Upper lobe of right lung (tissue), 1 donor: ENCODE measurements at regions not wholly inside any gene's neighbourhood (a gene's known extent, or its start where the extent isn't known, plus 50 kb on each side); places are given as distances from the start of the nearest gene placed in this dataset.

ENCODE experiments used
- ATAC-seq: fragments of 200-7000 bp; cut with Tn5 transposase; one replicate; pipeline ENCODE4 v1.9.1; 2020; ENCODE audit warnings: mild to moderate bottlenecking, moderate library complexity
- DNase-seq: peaks from one replicate; pipeline ENCODE4 v3.0.0-alpha.2; 2020
- H3K27ac ChIP-seq: fragments of 200-600 bp; one replicate; pipeline ENCODE4 v1.8.0; 2022
- H3K27me3 ChIP-seq: fragments of 200-600 bp; one replicate; pipeline ENCODE4 v1.8.0; 2022; ENCODE audit warnings: mild to moderate bottlenecking
- H3K36me3 ChIP-seq: fragments of 200-600 bp; one replicate; pipeline ENCODE4 v1.8.0; 2022
- H3K4me1 ChIP-seq: fragments of 200-600 bp; one replicate; pipeline ENCODE4 v1.8.0; 2022
- H3K4me3 ChIP-seq: fragments of 200-600 bp; one replicate; pipeline ENCODE4 v1.8.0; 2022; ENCODE audit warnings: mild to moderate bottlenecking
- H3K9me3 ChIP-seq: fragments of 200-600 bp; one replicate; pipeline ENCODE4 v1.8.0; 2022
- intact Hi-C: fragments of 100-400 bp; cut with DNase I; formaldehyde crosslinking; loops from one replicate; pipeline ENCODE4 v1.11.0; 2022
- TF ChIP-seq, protein P1 (sequence below): fragments of 200-600 bp; IDR thresholded peaks from one replicate; pipeline ENCODE4 v1.8.0; 2022; ENCODE audit warnings: antibody characterized with exemption
- donor health status: DM: no; HTN: yes; CAD: no; lungs with severe emphysema.

DNA sequence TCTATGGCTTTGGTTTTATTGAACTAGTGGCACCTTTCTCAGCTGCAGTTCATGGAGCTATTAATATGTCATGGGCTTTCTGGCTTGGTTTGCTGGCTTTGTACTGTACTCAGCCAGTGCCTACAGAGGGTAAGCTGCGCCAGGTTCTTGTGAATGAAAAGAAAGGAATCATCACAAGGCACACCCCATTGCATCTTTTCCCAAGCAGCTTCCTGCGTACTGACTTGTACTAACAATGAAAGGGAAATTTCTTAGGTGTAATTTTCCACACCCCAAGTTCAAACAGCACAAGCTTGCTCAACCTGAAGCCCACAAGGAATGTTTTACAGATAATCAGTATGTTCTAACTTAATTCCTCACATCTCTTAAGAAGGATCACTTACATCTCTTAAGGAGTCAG, 78.0 kb upstream of the TNFSF18 start:
- no peaks in the 10 kb centered on the region for H3K36me3 ChIP-seq
- no peaks in the 10 kb centered on the region for H3K4me1 ChIP-seq
- TF ChIP-seq, protein P1, sequence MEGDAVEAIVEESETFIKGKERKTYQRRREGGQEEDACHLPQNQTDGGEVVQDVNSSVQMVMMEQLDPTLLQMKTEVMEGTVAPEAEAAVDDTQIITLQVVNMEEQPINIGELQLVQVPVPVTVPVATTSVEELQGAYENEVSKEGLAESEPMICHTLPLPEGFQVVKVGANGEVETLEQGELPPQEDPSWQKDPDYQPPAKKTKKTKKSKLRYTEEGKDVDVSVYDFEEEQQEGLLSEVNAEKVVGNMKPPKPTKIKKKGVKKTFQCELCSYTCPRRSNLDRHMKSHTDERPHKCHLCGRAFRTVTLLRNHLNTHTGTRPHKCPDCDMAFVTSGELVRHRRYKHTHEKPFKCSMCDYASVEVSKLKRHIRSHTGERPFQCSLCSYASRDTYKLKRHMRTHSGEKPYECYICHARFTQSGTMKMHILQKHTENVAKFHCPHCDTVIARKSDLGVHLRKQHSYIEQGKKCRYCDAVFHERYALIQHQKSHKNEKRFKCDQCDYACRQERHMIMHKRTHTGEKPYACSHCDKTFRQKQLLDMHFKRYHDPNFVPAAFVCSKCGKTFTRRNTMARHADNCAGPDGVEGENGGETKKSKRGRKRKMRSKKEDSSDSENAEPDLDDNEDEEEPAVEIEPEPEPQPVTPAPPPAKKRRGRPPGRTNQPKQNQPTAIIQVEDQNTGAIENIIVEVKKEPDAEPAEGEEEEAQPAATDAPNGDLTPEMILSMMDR: no peak
- DNase-seq (no peak), ATAC-seq (peak; percentile 46)
- H3K4me3 ChIP-seq: no peak overlapping the region
- H3K9me3 ChIP-seq: no peaks in the 10 kb centered on the region
- intact Hi-C loops: no loop called here
- H3K27me3 ChIP-seq: no peaks in the 10 kb centered on the region
- no peak overlapping the region for H3K27ac ChIP-seq

DNA sequence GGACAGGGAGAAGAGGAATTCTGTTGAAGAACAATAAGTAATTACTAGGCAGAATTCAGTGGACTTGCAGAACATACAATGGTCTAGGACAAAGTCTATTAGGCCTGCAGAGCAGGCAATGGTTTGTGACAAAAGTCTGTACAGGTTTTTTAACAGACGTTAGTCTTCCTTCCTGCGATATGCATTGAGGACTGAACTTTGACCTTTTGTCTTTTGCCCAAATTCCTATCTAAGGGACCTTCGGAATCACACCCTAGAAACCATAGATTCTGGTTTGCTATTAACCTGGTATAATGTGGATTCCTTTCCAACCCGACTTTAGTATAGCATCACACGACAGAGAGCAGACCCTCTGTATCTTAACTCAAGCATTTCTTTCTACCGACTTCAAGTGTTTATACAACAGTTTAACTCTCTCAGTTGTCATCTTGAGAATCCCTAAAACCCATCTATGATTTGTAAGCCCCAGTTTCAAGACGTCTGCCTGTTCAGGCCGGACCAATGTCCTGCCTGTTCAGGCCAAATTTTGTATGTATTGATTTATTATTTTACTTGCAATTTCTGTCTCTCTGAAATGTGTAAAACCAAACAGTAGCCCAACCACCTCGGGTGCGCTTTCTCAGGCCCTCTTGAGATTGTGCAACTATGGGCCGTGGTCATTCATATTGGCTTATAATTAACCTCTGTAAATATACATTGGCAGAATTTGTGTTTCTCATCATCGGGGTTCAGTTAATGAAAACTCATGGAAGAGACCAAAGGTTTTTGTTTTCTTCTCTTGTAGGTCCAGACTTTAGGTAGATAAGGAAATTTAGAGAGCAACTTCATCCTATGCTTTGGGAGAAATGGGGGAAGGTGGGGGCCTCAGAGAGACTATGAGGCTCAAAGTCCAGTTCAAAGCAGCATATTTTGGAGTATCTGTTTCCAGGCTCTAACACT, 76.9 kb upstream of the TNFSF18 start:
- no peaks in the 10 kb centered on the region for H3K27me3 ChIP-seq
- TF ChIP-seq, protein P1: no peak
- H3K27ac ChIP-seq: no peak overlapping the region
- H3K36me3 ChIP-seq: no peaks in the 10 kb centered on the region
- H3K4me3 ChIP-seq: no peak overlapping the region
- peaks cover 2% of the 10 kb centered on the region for H3K4me1 ChIP-seq
- DNase-seq (peak; percentile 64), ATAC-seq (peak; percentile 48)
- intact Hi-C loops: no loop called here
- no peaks in the 10 kb centered on the region for H3K9me3 ChIP-seq

DNA sequence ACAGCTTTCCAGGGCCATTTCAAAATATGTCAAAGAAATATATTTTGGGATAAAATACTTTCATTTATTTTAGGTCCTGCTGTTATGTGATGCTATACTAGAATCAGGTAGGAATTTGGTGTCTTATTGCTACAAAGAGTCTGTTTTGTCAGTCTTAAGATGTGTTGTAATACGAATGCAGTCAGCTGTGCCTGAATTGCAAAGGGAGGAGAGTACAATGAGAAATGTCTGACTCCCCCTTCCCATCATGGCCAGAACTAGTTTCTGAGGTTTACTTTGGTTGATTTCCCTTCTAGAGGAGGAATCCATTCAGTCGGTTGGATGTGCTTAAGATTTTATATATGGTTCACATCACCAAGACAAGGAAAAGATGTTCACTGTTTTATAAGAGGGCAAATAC, 75.7 kb upstream of the TNFSF18 start:
- DNase-seq (no peak), ATAC-seq (no peak)
- Histone ChIP-seq H3K36me3 (no peaks in the 10 kb centered on the region), H3K27ac (no peak overlapping the region), H3K4me3 (no peak overlapping the region), H3K27me3 (no peaks in the 10 kb centered on the region), H3K4me1 (peaks cover 10% of the 10 kb centered on the region), H3K9me3 (no peaks in the 10 kb centered on the region)
- TF ChIP-seq, protein P1: no peak
- intact Hi-C loops: no loop called here

DNA sequence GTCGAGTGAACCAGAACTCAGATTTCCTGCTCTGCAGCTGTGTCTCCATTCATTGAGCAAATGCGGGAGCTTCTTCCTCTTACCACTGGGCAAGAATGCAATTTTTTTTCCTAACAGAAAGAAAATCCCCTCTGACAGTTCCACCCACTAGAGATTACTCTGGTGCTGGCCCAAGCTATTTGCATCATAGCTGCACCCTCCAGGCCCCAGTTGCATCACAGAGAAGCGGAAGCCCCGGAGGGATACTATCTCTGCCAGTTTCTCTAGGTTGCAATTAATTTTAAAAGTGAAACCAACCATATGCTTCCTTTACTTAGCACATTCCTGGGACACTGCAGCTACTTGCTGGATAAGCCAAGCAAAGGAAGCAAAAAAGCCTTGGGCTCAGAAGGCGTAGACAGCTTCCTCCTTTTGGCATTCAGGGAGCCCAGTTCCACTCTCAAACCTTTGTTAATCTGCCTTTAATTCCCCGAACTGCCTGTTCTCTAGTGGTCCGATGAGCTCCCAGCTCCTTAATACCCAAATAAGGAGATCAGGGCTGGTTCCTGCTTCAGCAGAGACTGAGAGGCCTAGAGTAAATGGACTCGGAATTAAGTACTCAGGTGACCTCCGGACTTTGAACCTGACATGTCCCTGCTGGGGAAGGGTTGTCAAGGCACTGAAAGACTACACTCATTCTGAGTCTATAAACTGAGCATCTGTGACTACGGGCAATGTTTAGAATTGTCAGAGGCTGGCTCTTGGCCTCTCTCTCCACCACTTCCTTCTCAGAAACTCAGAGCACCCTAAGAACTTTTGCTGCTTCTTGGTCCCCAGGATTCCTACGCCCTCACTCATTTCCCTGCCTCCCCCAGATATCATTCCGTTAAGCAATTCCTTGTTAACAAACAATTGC, 72.5 kb upstream of the TNFSF18 start:
- TF ChIP-seq, protein P1: no peak
- Histone ChIP-seq H3K27ac (peak overlapping the region; percentile 84), H3K4me3 (peak overlapping the region; percentile 18), H3K4me1 (peaks cover 10% of the 10 kb centered on the region), H3K27me3 (no peaks in the 10 kb centered on the region), H3K36me3 (no peaks in the 10 kb centered on the region), H3K9me3 (no peaks in the 10 kb centered on the region)
- peak; percentile 89 for ATAC-seq
- peak; percentile 80 for DNase-seq
- intact Hi-C loops: no loop called here

DNA sequence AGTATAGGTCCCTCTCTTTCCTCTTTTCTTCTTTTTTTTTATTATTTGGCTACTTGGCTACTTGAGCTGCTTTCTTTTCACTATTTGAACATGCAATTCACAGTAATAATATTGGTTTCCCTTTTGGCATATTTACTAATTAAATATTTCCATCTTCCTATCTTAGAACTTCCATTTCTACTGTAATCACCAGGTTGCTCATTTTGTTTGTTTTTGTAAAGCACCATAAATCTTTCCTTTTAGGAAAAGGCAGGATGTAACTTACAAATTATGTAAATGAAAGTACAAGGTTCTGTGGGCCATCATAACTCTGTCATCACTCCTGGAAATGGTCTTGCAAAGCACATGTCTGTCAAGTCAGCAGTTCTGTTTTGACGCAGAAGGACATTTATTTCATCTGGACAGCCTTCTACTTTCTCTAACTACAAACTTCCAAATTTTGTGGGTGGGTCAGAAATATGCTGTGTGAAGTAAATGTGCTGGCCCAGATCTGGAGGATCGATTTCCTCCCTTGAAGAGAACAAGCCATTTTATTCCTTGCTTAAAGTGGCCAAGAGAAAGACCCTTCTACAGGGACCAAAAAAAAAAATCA, 71.7 kb upstream of the TNFSF18 start:
- Histone ChIP-seq H3K9me3 (no peaks in the 10 kb centered on the region), H3K36me3 (no peaks in the 10 kb centered on the region), H3K27ac (peak overlapping the region; percentile 84), H3K4me3 (peak overlapping the region; percentile 18), H3K27me3 (no peaks in the 10 kb centered on the region), H3K4me1 (peaks cover 10% of the 10 kb centered on the region)
- TF ChIP-seq, protein P1: no peak
- ATAC-seq (no peak), DNase-seq (no peak)
- intact Hi-C loops: no loop called here
